ENCODE measurements at regions not wholly inside any gene's neighbourhood (a gene's known extent, or its start where the extent isn't known, plus 50 kb on each side); places are given as distances from the start of the nearest gene placed in this dataset.

DNA sequence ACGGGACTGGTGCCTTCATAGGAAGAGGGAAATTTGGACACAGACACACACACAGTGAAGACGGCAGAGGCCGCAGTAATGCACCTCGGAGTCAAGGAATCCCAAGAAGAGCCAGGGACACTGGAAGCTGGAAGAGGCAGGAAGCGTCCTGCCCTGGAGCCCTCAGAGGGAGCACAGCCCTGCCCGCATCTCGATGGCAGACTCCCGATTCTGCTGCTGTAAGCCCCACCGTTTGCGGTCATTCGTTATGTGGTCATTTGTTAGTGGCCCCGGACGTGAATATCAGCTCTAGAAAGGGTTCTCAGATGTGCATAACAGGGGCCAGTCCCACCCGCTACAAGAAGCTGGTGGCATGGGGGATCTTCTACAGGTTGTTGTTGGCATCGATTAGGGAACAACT is 316.6 kb downstream of the FOXL1 start:
- TF ChIP-seq GATA3 (IDR thresholded peaks at IDR 0.05; ENCODE audit: low read depth, low read length) (no peak), GATA2 (IDR thresholded peaks at IDR 0.05; ENCODE audit: low read depth, low read length) (no peak)
